Caco-2 (cell line): ENCODE measurements at regions not wholly inside any gene's neighbourhood (a gene's known extent, or its start where the extent isn't known, plus 50 kb on each side); places are given as distances from the start of the nearest gene placed in this dataset.

Experiments used
- BruUV-seq: library from RNA; stranded (reverse); fragments of 400-500 nt; replicated peaks from 2 replicates; lab custom pipeline; 2021; lab: Mats Ljungman, UMichigan
- CTCF ChIA-PET: fragments of 300-600 bp; sonication (Branson Sonifier 250); formaldehyde crosslinking; loops from one replicate; lab custom pipeline; 2022; ENCODE audit warnings: antibody characterized with exemption; lab: Charles Lee
- POLR2A ChIA-PET: fragments of 300-600 bp; sonication (Branson Sonifier 250); formaldehyde crosslinking; loops from one replicate; lab custom pipeline; 2022; ENCODE audit warnings: antibody characterized with exemption; lab: Charles Lee
- DNase-seq, 2 experiments: peaks; one replicate each; pipeline versions ENCODE4 v3.0.0 to v3.0.0-alpha.2; 2020 to 2022
- H3K27me3 ChIP-seq: replicated peaks from 2 replicates; pipeline ENCODE4 v1.6.0; 2011; ENCODE audit warnings: low read length; ENCODE audit not compliant: control insufficient read depth, insufficient read depth
- H3K36me3 ChIP-seq: 2 replicates; pipeline ENCODE4 v1.5.1; 2011; ENCODE audit warnings: low read length; ENCODE audit not compliant: control insufficient read depth, insufficient read depth
- H3K4me1 ChIP-seq: fragments of 250-450 bp; sonication (Bioruptor Pico); 2 replicates; pipeline ENCODE4 v1.5.1; 2020; ENCODE audit warnings: mild to moderate bottlenecking
- H3K4me3 ChIP-seq: 2 replicates; pipeline ENCODE4 v1.5.1; 2011; ENCODE audit warnings: low read depth, mild to moderate bottlenecking, control low read depth, low read length
- H3K9me3 ChIP-seq: fragments of 250-450 bp; sonication (Bioruptor Pico); 2 replicates; pipeline ENCODE4 v1.5.1; 2020; ENCODE audit warnings: mild to moderate bottlenecking, moderate library complexity
- H3K27ac Mint-ChIP-seq: one replicate; pipeline ENCODE4 v1.8.0; 2022; ENCODE audit warnings: mixed read lengths; ENCODE audit not compliant: unreplicated experiment
- H3K27me3 Mint-ChIP-seq: one replicate; pipeline ENCODE4 v1.8.0; 2022; ENCODE audit warnings: mixed read lengths; ENCODE audit not compliant: insufficient read depth, unreplicated experiment
- H3K36me3 Mint-ChIP-seq: one replicate; pipeline ENCODE4 v1.8.0; 2022; ENCODE audit warnings: mild to moderate bottlenecking, mixed read lengths; ENCODE audit not compliant: insufficient read depth, unreplicated experiment
- H3K4me1 Mint-ChIP-seq: one replicate; pipeline ENCODE4 v1.8.0; 2022; ENCODE audit warnings: low read depth, mixed read lengths; ENCODE audit not compliant: unreplicated experiment
- H3K4me3 Mint-ChIP-seq: one replicate; pipeline ENCODE4 v1.8.0; 2022; ENCODE audit warnings: mild to moderate bottlenecking, moderate library complexity, mixed read lengths; ENCODE audit not compliant: unreplicated experiment
- H3K9me3 Mint-ChIP-seq: one replicate; pipeline ENCODE4 v1.8.0; 2022; ENCODE audit warnings: mixed read lengths; ENCODE audit not compliant: unreplicated experiment
- CTCF ChIP-seq, 2 experiments: fragments of 200-600 bp in 1 of 2; IDR thresholded peaks; 1 replicate in 1 of 2; 2 replicates in 1 of 2; pipeline versions ENCODE4 v1.5.1 to v1.8.0; 2011 to 2022; ENCODE audit warnings: antibody characterized with exemption in 1 of 2, control low read depth in 1 of 2, inconsistent platforms in 1 of 2, low read depth in 1 of 2, low read length in 1 of 2, mild to moderate bottlenecking in 1 of 2, moderate library complexity in 1 of 2; ENCODE audit not compliant: insufficient read depth in 1 of 2, severe bottlenecking in 1 of 2, unreplicated experiment in 1 of 2
- intact Hi-C: fragments of 100-400 bp; cut with micrococcal nuclease; formaldehyde crosslinking; loops from one replicate; pipeline ENCODE4 v1.10.0; 2022; ENCODE audit not compliant: unreplicated experiment

DNA sequence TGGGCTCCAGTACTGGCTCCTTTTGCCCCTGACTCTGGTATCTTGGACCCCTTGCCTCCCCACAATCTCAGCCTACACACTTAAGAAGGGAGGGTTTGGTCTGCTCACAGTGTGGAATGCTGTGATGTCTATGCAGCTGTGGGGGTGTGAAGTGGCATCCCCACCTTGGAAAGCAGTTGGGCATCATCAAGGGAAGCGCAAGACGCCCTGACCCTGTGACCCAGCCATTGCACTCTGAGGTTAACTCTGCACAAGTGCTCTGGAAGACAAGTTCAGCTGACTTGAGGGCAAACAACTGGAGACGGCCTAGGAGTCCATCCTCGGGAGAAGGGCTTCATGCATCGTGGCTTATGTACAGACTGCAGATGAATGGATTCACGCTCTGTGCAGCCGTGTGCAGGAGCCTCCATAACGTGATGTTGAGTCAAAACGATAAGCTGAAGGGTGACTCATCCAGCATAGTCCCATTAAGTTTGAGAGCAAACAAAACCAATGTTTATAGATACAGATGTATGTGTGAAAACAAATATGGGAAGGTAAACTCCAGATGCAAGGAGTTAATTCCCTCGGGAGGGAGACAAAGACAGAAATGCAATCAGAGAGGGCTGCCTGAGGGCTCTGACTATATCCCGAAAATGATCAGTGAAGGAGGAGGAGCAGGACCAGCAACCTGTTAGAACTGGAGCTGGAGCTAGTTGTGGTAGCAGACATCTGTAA is 86.8 kb downstream of the LSM3 start:
- Mint-ChIP-seq H3K36me3 (no peaks in the 10 kb centered on the region), H3K9me3 (no peaks in the 10 kb centered on the region), H3K4me1 (peaks cover 36% of the 10 kb centered on the region), H3K27ac (peak overlapping the region; percentile 69), H3K4me3 (no peak overlapping the region), H3K27me3 (no peaks in the 10 kb centered on the region)
- Histone ChIP-seq H3K4me3 (no peak overlapping the region), H3K4me1 (peaks cover 31% of the 10 kb centered on the region), H3K9me3 (no peaks in the 10 kb centered on the region), H3K27me3 (no peaks in the 10 kb centered on the region), H3K36me3 (no peaks in the 10 kb centered on the region)
- intact Hi-C loops = loop anchor here (5.0 kb wide), 1 partner anchor 152 kb away; no protein-coding TSS in a partner anchor
- CTCF ChIA-PET = interaction anchor here (1.0 kb wide), 2 partner anchors 30 to 62 kb away, joined by 3 to 7 read pairs; no protein-coding TSS in a partner anchor
- no peak for TF ChIP-seq CTCF (IDR thresholded peaks at IDR 0.05; ENCODE audit: insufficient read depth in 1 of 2, low read depth in 1 of 2, low read length in 1 of 2, severe bottlenecking in 1 of 2, unreplicated experiment in 1 of 2)
- POLR2A ChIA-PET = interaction anchor here (0.8 kb wide), 1 partner anchor 40 kb away, joined by 3 read pairs; no protein-coding TSS in a partner anchor
- BruUV-seq = no TSS peak
- DNase-seq = peak; percentile 40 to 52

DNA sequence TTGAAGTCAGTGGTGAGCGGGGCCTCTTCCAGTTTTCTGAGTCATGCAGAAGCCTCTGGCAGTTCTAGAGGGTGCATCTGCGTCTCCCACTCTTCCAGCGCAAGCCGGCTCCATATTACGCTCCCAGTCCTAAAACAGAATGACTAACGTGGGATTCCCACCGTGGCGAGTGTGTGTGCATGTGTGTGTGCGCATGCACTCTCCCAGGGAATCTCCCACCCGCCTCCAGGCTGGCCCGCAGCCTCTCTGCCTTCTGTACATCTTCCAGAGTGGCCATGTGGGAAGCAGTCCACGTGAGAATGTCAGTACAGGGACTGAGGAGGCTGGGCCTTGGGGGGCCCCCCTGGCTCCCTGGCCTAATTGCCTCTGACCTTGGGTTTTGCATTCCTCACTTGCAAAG is 87.7 kb downstream of the LSM3 start:
- no peaks in the 10 kb centered on the region for H3K36me3 Mint-ChIP-seq
- BruUV-seq = no TSS peak
- H3K4me1 Mint-ChIP-seq = peaks cover 34% of the 10 kb centered on the region
- Histone ChIP-seq H3K27me3 (no peaks in the 10 kb centered on the region), H3K36me3 (no peaks in the 10 kb centered on the region), H3K4me1 (peaks cover 29% of the 10 kb centered on the region), H3K9me3 (no peaks in the 10 kb centered on the region), H3K4me3 (no peak overlapping the region)
- ChIA-PET CTCF (interaction anchor here (1.0 kb wide), 1 partner anchor 63 kb away, joined by 7 read pairs; no protein-coding TSS in a partner anchor), POLR2A (no interaction called here)
- no peak for DNase-seq
- H3K9me3 Mint-ChIP-seq = no peaks in the 10 kb centered on the region
- H3K27me3 Mint-ChIP-seq = no peaks in the 10 kb centered on the region
- H3K27ac Mint-ChIP-seq = peak overlapping the region; percentile 45
- H3K4me3 Mint-ChIP-seq = no peak overlapping the region
- no peak for TF ChIP-seq CTCF (IDR thresholded peaks at IDR 0.05; ENCODE audit: insufficient read depth in 1 of 2, low read depth in 1 of 2, low read length in 1 of 2, severe bottlenecking in 1 of 2, unreplicated experiment in 1 of 2)
- intact Hi-C loops = loop anchor here (5.0 kb wide), 1 partner anchor 151 kb away; no protein-coding TSS in a partner anchor

GRCh38 chr3:14267976-14268375 is 89.4 kb downstream of the LSM3 start:
- CTCF ChIA-PET = no interaction called here
- H3K4me1 Mint-ChIP-seq = peaks cover 34% of the 10 kb centered on the region

More at GRCh38 chr3:14267976-14268375, 89.4 kb downstream of the LSM3 start:
- Mint-ChIP-seq H3K4me3 (no peak overlapping the region), H3K9me3 (no peaks in the 10 kb centered on the region), H3K27me3 (no peaks in the 10 kb centered on the region), H3K27ac (peak overlapping the region; percentile 54), H3K36me3 (no peaks in the 10 kb centered on the region)
- intact Hi-C loops = loop anchor here (5.0 kb wide), 1 partner anchor 149 kb away; no protein-coding TSS in a partner anchor
- Histone ChIP-seq H3K4me3 (no peak overlapping the region), H3K27me3 (no peaks in the 10 kb centered on the region), H3K4me1 (peaks cover 32% of the 10 kb centered on the region), H3K9me3 (no peaks in the 10 kb centered on the region), H3K36me3 (no peaks in the 10 kb centered on the region)
- no TSS peak for BruUV-seq
- no peak for TF ChIP-seq CTCF (IDR thresholded peaks at IDR 0.05; ENCODE audit: insufficient read depth in 1 of 2, low read depth in 1 of 2, low read length in 1 of 2, severe bottlenecking in 1 of 2, unreplicated experiment in 1 of 2)
- POLR2A ChIA-PET = no interaction called here
- peak in 1 of 2 experiments; percentile 44 for DNase-seq
